ENCODE measurements at regions not wholly inside any gene's neighbourhood (a gene's known extent, or its start where the extent isn't known, plus 50 kb on each side); places are given as distances from the start of the nearest gene placed in this dataset.

- no peak overlapping the region for H3K4me2 ChIP-seq (ENCODE audit: control insufficient read depth, insufficient read depth)
- H3K79me2 ChIP-seq (ENCODE audit: control insufficient read depth, insufficient read depth, low read length): no peaks in the 10 kb centered on the region
- TF ChIP-seq STAT1 (conservative IDR thresholded peaks at IDR 0.05) (no peak), EGR1 (IDR thresholded peaks at IDR 0.05; ENCODE audit: borderline replicate concordance in 1 of 2, low read depth in 2 of 2, low read length in 2 of 2) (peak; percentile 9 to 30; a peak in 1 of 3 replicates), YY1 (IDR thresholded peaks at IDR 0.05; ENCODE audit: low read depth, low read length) (no peak), ZNF207 (IDR thresholded peaks at IDR 0.05; ENCODE audit: borderline replicate concordance) (no peak), CREB1 (IDR thresholded peaks at IDR 0.05; ENCODE audit: low read depth) (no peak), SREBF2 (IDR thresholded peaks at IDR 0.05; ENCODE audit: low read length) (no peak), GATAD2B (conservative IDR thresholded peaks at IDR 0.05; ENCODE audit: low read depth) (no peak)
- ChIA-PET CTCF (interaction anchor here (0.8 to 2.1 kb wide), 13 partner anchors 14 to 509 kb away, joined by 3 to 17 read pairs (median 5); no protein-coding TSS in a partner anchor), POLR2A (no interaction called here), SMC1A (ENCODE audit: uncharacterized antibody, unreplicated experiment) (interaction anchor here (0.9 to 2.2 kb wide), 3 partner anchors 244 to 255 kb away, joined by 3 to 7 read pairs (median 5); no protein-coding TSS in a partner anchor), RAD21 (ENCODE audit: unreplicated experiment) (interaction anchor here (0.8 to 1.2 kb wide), 2 partner anchors 240 to 256 kb away, joined by 3 to 8 read pairs; no protein-coding TSS in a partner anchor)
- H4K20me1 ChIP-seq (ENCODE audit: control insufficient read depth, insufficient read depth): no peaks in the 10 kb centered on the region
- no peaks in the 10 kb centered on the region for H3K9me3 ChIP-seq (replicated peaks; ENCODE audit: control insufficient read depth, insufficient read depth, low read length)
- FAIRE-seq (no peak), ATAC-seq (no peak), DNase-seq (ENCODE audit: low read depth, low spot score) (no peak)
- no peaks in the 10 kb centered on the region for H3K4me1 ChIP-seq (ENCODE audit: control insufficient read depth, insufficient read depth, low read length)
- no peaks in the 10 kb centered on the region for H3K27me3 ChIP-seq (replicated peaks in 1 of 2; ENCODE audit: control insufficient read depth in 2 of 2, insufficient read depth in 2 of 2, low read length in 1 of 2)
- no peak overlapping the region for H2AFZ ChIP-seq (ENCODE audit: control insufficient read depth, low read depth, low read length)
- H3K36me3 ChIP-seq (ENCODE audit: control insufficient read depth in 2 of 2, insufficient read depth in 2 of 2, low read length in 1 of 2): no peaks in the 10 kb centered on the region
- WGBS (ENCODE audit: insufficient coverage, insufficient replicate concordance, low lambda C conversion rate, missing lambda C conversion rate): 48% methylated on average over 14 of the region's 25 CpGs
- H3K27ac ChIP-seq (ENCODE audit: control insufficient read depth, insufficient read depth): no peak overlapping the region
- in situ Hi-C loops (cut with MboI) (no loop called here), intact Hi-C loops (cut with micrococcal nuclease; ENCODE audit: unreplicated experiment) (loop anchor here (5.0 kb wide), 1 partner anchor 406 kb away; no protein-coding TSS in a partner anchor)
- no TSS peak for BruUV-seq (replicated peaks)
- no peak overlapping the region for H3K4me3 ChIP-seq
- H3K9ac ChIP-seq (ENCODE audit: control insufficient read depth, insufficient read depth, low read length): no peak overlapping the region
Measured at GRCh38 chr20:57090590-57091560, 175.6 kb downstream of the BMP7 start.
